Transverse colon (tissue), 4 donors: ENCODE measurements at regions not wholly inside any gene's neighbourhood (a gene's known extent, or its start where the extent isn't known, plus 50 kb on each side); places are given as distances from the start of the nearest gene placed in this dataset.

Source experiments
- DNase-seq: peaks from one replicate; pipeline ENCODE4 v3.0.0-alpha.2; 2019
- H3K27ac ChIP-seq, 4 donors: fragments of 200-600 bp; sonication (generic); 2 replicates each; pipeline ENCODE4 v1.5.1; 2016 to 2018; ENCODE audit warnings: inconsistent platforms in 4 of 4
- H3K27me3 ChIP-seq: fragments of 200-600 bp; sonication (generic); 2 replicates; pipeline ENCODE4 v1.5.1; 2017; ENCODE audit warnings: inconsistent platforms
- H3K36me3 ChIP-seq, 4 donors: fragments of 200-600 bp; sonication (generic); 2 replicates each; pipeline ENCODE4 v1.5.1; 2017 to 2019; ENCODE audit warnings: inconsistent platforms in 4 of 4
- H3K4me1 ChIP-seq, 4 donors: fragments of 200-600 bp; sonication (generic); 2 replicates each; pipeline ENCODE4 v1.5.1; 2017 to 2020; ENCODE audit warnings: inconsistent platforms in 4 of 4
- H3K4me3 ChIP-seq, 4 donors: fragments of 200-600 bp; sonication (generic); 1 replicate in 1 of 4; 2 replicates in 3 of 4; pipeline versions ENCODE4 v1.5.1 to v1.6.1; 2017 to 2019; ENCODE audit warnings: inconsistent platforms in 4 of 4
- H3K9me3 ChIP-seq, 2 donors: fragments of 200-600 bp; sonication (generic); 2 replicates each; pipeline ENCODE4 v1.5.1; 2017 to 2019; ENCODE audit warnings: inconsistent platforms in 2 of 2
- CTCF ChIP-seq, 5 experiments: fragments of 200-600 bp in 3 of 5; fragments of 450-650 bp in 2 of 5; sonication (generic) in 3 of 5; IDR thresholded peaks; 1 replicate in 2 of 5; 2 replicates in 3 of 5; pipeline ENCODE4 v1.5.1; 2016 to 2017; ENCODE audit warnings: antibody characterized with exemption in 5 of 5, inconsistent platforms in 3 of 5, mild to moderate bottlenecking in 2 of 5, moderate library complexity in 1 of 5
- EP300 ChIP-seq: sonication (generic); formaldehyde crosslinking; IDR thresholded peaks from one replicate; pipeline ENCODE4 v1.6.1; 2017; ENCODE audit warnings: antibody characterized with exemption, low read depth
- POLR2A ChIP-seq: fragments of 450-650 bp; IDR thresholded peaks from one replicate; pipeline ENCODE4 v1.6.1; 2016; ENCODE audit warnings: antibody characterized with exemption, mild to moderate bottlenecking, moderate library complexity
- POLR2AphosphoS5 ChIP-seq, 3 donors: sonication (generic); formaldehyde crosslinking; IDR thresholded peaks; one replicate each; pipeline ENCODE4 v1.6.1; 2016; ENCODE audit warnings: antibody characterized with exemption in 3 of 3
- WGBS, 2 donors: methylation state at CpG; one replicate each; pipeline ENCODE4 v1.1.5; 2018; ENCODE audit warnings: low coverage in 1 of 2; 5-methylcytosine and 5-hydroxymethylcytosine counted together
- in situ Hi-C, 4 donors: fragments of 200-750 bp; cut with MboI; loops; one replicate each; pipeline versions ENCODE4 v1.15.0 to v1.15.1; 2017; ENCODE audit warnings: low sequenced_read_pairs in 3 of 4, low pct_ligation_motif_present in 1 of 4, low pct_unique_long_range_greater_than_20kb in 1 of 4
- intact Hi-C: fragments of 100-400 bp; cut with DNase I; formaldehyde crosslinking; loops from one replicate; pipeline ENCODE4 v1.15.1; 2023; ENCODE audit warnings: low total_unique reads

GRCh38 chr18:1571206-1571605, 666.5 kb downstream of the ADCYAP1 start:
- in situ Hi-C loops (loop anchor here in 1 of 4 donors (25.0 kb wide), 2 partner anchors 109 to 684 kb away; no protein-coding TSS in a partner anchor), intact Hi-C loops (no loop called here)
- Histone ChIP-seq H3K4me1 (no peaks in the 10 kb centered on the region), H3K36me3 (no peaks in the 10 kb centered on the region), H3K27me3 (no peaks in the 10 kb centered on the region), H3K4me3 (no peak overlapping the region), H3K27ac (no peak overlapping the region), H3K9me3 (no peaks in the 10 kb centered on the region)
- no peak for TF ChIP-seq POLR2AphosphoS5 (IDR thresholded peaks at IDR 0.05)
- TF ChIP-seq CTCF (IDR thresholded peaks at IDR 0.05): no peak
- TF ChIP-seq EP300: no peak
- no peak for TF ChIP-seq POLR2A
- 51 to 55% methylated on average over 2 of the region's 2 CpGs for WGBS, 2 donors
- no peak for DNase-seq

GRCh38 chr18:1573732-1574131, 669.1 kb downstream of the ADCYAP1 start:
- no peaks in the 10 kb centered on the region for H3K4me1 ChIP-seq
- DNase-seq: no peak
- H3K27ac ChIP-seq: no peak overlapping the region
- H3K9me3 ChIP-seq: no peaks in the 10 kb centered on the region
- WGBS, 2 donors: 61 to 64% methylated on average over 3 to 5 of the region's 5 CpGs
- H3K36me3 ChIP-seq: no peaks in the 10 kb centered on the region
- in situ Hi-C loops (loop anchor here in 1 of 4 donors (25.0 kb wide), 2 partner anchors 111 to 686 kb away; no protein-coding TSS in a partner anchor), intact Hi-C loops (no loop called here)
- H3K27me3 ChIP-seq: no peaks in the 10 kb centered on the region
- TF ChIP-seq EP300: no peak
- no peak for TF ChIP-seq CTCF (IDR thresholded peaks at IDR 0.05)
- TF ChIP-seq POLR2AphosphoS5 (IDR thresholded peaks at IDR 0.05): no peak
- no peak for TF ChIP-seq POLR2A
- no peak overlapping the region for H3K4me3 ChIP-seq

GRCh38 chr18:1575084-1575483, 670.4 kb downstream of the ADCYAP1 start:
- intact Hi-C loops: no loop called here
- DNase-seq: no peak

GRCh38 chr18:1578505-1578904, 673.8 kb downstream of the ADCYAP1 start:
- in situ Hi-C loops: loop anchor here in 2 of 4 donors (25.0 kb wide), 1 partner anchor 959 kb away; no protein-coding TSS in a partner anchor

More at GRCh38 chr18:1575084-1575483, 670.4 kb downstream of the ADCYAP1 start:
- H3K36me3 ChIP-seq: no peaks in the 10 kb centered on the region
- no peaks in the 10 kb centered on the region for H3K4me1 ChIP-seq
- H3K4me3 ChIP-seq: no peak overlapping the region
- no peaks in the 10 kb centered on the region for H3K27me3 ChIP-seq
- TF ChIP-seq CTCF (IDR thresholded peaks at IDR 0.05): no peak
- WGBS, 2 donors: 40 to 58% methylated on average over 3 of the region's 3 CpGs
- H3K27ac ChIP-seq: no peak overlapping the region
- in situ Hi-C loops: loop anchor here in 2 of 4 donors (25.0 kb wide), 1 partner anchor 962 kb away; no protein-coding TSS in a partner anchor
- no peaks in the 10 kb centered on the region for H3K9me3 ChIP-seq

More at GRCh38 chr18:1578505-1578904, 673.8 kb downstream of the ADCYAP1 start:
- WGBS, 2 donors: 51 to 73% methylated on average over 5 to 6 of the region's 6 CpGs
- no peak overlapping the region for H3K4me3 ChIP-seq
- H3K36me3 ChIP-seq: no peaks in the 10 kb centered on the region
- intact Hi-C loops: no loop called here
- no peaks in the 10 kb centered on the region for H3K4me1 ChIP-seq
- no peak overlapping the region for H3K27ac ChIP-seq
- H3K27me3 ChIP-seq: no peaks in the 10 kb centered on the region
- no peak for DNase-seq
- TF ChIP-seq EP300 (no peak), CTCF (IDR thresholded peaks at IDR 0.05) (no peak), POLR2A (no peak), POLR2AphosphoS5 (IDR thresholded peaks at IDR 0.05) (no peak)
- no peaks in the 10 kb centered on the region for H3K9me3 ChIP-seq
